ENCODE measurements at regions not wholly inside any gene's neighbourhood (a gene's known extent, or its start where the extent isn't known, plus 50 kb on each side); places are given as distances from the start of the nearest gene placed in this dataset.
A peak's percentile ranks its signal among the peaks of the same experiment; 100 is the strongest.

DNA sequence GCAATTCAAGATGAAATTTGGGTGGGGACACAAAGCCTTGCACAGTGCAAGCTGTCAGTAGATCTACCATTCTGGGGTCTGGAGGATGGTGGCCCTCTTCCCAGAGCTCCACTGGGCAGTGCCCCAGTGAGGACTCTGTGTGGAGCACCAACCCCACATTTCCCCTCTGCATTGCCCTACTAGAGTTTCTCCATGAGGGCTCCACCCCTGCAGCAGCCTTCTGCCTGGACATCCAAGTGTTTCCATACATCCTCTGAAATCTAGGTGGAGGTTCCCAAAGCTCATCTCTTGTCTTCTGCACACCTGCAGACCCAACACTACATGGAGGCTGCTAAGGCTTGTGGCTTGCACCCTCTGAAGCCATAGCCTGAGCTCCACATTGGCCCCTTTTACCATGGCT is 402.3 kb downstream of the RAB28 start:
- H3K4me1 ChIP-seq = no peaks in the 10 kb centered on the region
- TF ChIP-seq POLR2A (IDR thresholded peaks at IDR 0.05) (no peak), EP300 (IDR thresholded peaks at IDR 0.05) (no peak)
- TF ChIP-seq, protein P1, sequence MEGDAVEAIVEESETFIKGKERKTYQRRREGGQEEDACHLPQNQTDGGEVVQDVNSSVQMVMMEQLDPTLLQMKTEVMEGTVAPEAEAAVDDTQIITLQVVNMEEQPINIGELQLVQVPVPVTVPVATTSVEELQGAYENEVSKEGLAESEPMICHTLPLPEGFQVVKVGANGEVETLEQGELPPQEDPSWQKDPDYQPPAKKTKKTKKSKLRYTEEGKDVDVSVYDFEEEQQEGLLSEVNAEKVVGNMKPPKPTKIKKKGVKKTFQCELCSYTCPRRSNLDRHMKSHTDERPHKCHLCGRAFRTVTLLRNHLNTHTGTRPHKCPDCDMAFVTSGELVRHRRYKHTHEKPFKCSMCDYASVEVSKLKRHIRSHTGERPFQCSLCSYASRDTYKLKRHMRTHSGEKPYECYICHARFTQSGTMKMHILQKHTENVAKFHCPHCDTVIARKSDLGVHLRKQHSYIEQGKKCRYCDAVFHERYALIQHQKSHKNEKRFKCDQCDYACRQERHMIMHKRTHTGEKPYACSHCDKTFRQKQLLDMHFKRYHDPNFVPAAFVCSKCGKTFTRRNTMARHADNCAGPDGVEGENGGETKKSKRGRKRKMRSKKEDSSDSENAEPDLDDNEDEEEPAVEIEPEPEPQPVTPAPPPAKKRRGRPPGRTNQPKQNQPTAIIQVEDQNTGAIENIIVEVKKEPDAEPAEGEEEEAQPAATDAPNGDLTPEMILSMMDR (IDR thresholded peaks at IDR 0.05) = no peak
- H3K27ac ChIP-seq = no peak overlapping the region
- no peaks in the 10 kb centered on the region for H3K27me3 ChIP-seq
- H3K36me3 ChIP-seq = no peaks in the 10 kb centered on the region
- no peak for DNase-seq (ENCODE audit: low spot score in 2 of 2)
- peaks cover 0 to 11% (median 0%) of the 10 kb centered on the region in 4 donors for H3K9me3 ChIP-seq
- H3K4me3 ChIP-seq = no peak overlapping the region

DNA sequence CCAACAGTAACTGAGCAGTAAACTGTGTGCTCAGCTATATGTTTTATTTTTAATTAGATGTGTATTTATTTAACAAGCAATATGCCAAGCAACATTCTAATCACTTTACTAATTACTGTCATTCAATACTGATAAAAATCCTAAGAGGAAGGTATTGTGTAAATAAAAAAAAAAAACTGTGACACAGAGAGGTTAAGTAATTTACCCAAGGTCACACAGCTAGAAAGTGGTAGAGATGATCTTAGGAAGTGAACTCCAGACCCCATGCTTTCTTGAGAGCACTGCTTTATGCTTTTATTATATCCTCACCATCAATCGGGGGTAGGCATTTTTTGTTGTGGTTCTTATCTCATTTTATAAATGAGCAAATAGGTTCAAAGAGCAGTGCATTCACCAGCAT is 417.1 kb downstream of the RAB28 start:
- 90 to 94% methylated on average over 1 of the region's 1 CpG for whole genome bisulfite sequencing, 2 donors
- Histone ChIP-seq H3K27me3 (no peaks in the 10 kb centered on the region), H3K4me3 (no peak overlapping the region), H3K9me3 (peaks cover 0 to 6% (median 0%) of the 10 kb centered on the region in 4 donors), H3K4me1 (no peaks in the 10 kb centered on the region), H3K27ac (no peak overlapping the region), H3K36me3 (no peaks in the 10 kb centered on the region)
- no peak for TF ChIP-seq POLR2A (IDR thresholded peaks at IDR 0.05)
- TF ChIP-seq, protein P1 (IDR thresholded peaks at IDR 0.05) = no peak
- no peak for TF ChIP-seq EP300 (IDR thresholded peaks at IDR 0.05)
- no peak for DNase-seq (ENCODE audit: low spot score in 2 of 2)

DNA sequence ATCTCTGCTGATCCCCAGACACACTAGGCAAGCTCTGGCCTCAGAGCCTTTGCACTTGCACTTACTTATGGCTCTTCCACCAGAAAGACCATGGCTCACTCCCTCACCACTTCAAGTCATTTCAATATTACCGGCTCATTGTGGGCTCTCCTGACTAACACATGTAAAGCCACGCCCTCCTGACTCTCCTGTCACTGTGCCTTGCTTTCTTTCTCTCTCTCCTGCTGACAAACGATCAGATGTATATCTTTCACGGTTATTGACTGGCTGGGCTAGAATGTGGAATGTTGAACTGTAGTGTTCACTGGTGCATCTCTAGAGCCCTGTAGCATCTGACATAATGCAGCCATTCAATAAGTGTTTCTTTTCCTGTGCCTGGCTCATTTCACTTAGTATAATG is 425.1 kb downstream of the RAB28 start:
- TF ChIP-seq POLR2A (IDR thresholded peaks at IDR 0.05) (no peak), EP300 (IDR thresholded peaks at IDR 0.05) (no peak)
- TF ChIP-seq, protein P1 (IDR thresholded peaks at IDR 0.05) = no peak
- Histone ChIP-seq H3K27me3 (no peaks in the 10 kb centered on the region), H3K4me3 (no peak overlapping the region), H3K27ac (no peak overlapping the region), H3K9me3 (no peaks in the 10 kb centered on the region), H3K36me3 (no peaks in the 10 kb centered on the region), H3K4me1 (peaks cover 0 to 10% (median 0%) of the 10 kb centered on the region in 4 donors)
- WGBS, 2 donors = 53 to 57% methylated on average over 4 of the region's 4 CpGs
- DNase-seq (ENCODE audit: low spot score in 2 of 2) = no peak

DNA sequence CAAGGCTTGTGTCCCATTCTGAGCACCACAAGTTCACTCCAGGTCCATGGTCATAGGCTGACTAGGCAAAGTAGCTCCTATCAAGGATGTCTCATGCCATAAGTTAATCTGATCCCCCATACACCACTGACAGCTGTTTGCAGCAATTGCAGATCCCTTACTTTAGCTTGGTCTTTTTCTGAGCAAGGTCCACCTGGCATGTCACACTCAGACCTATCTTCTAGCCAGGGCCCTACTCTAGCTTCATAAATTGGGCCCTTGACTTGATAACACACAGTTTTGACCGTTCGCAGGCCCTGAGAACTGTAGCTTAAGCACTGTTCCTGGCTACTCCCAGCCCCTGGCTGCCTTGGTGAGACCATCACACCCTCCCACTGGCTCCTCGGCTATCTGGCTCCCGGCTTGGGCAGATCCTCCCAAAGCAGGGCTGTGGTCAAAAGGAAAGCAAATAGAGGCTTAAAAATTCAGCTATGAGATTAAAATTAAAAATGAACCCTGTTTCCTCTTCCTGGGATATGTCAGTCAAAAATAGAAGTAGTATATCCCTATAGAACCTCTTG is 427.4 kb downstream of the RAB28 start:
- Histone ChIP-seq H3K27ac (peak overlapping the region in 2 of 4 donors; percentile 64 to 66), H3K9me3 (no peaks in the 10 kb centered on the region), H3K4me1 (peaks cover 0 to 10% (median 0%) of the 10 kb centered on the region in 4 donors), H3K4me3 (no peak overlapping the region), H3K27me3 (no peaks in the 10 kb centered on the region), H3K36me3 (no peaks in the 10 kb centered on the region)
- DNase-seq (ENCODE audit: low spot score in 2 of 2) = no peak
- WGBS, 2 donors = 40 to 55% methylated on average over 4 of the region's 4 CpGs
- TF ChIP-seq POLR2A (IDR thresholded peaks at IDR 0.05) = no peak
- TF ChIP-seq EP300 (IDR thresholded peaks at IDR 0.05) = no peak
- TF ChIP-seq, protein P1 (IDR thresholded peaks at IDR 0.05) = no peak

DNA sequence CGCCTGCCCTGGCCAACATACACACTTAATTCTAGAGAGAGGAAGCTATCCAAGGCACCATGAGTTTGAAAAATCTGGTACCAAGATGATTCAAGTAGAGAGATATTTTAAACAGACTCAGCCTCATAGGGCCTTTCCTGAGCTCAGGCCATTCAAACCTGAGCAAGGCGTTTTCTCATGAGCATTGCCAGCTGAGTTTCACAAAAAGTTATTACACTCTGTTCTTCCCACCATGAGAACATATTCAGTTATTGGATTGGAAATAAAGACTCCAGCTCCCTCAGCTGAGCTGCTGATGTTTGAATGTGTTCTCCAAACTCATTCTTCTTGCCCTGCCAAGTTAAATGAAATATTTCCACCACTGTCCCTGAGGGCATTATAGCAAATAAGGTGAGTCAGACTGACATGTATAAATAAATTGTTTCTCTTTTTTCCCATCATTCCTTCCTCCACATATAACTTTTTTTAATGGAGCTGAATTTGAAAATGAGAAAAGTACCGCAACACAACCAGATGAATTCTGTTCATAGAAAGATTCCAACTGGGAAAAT is 429.6 kb downstream of the RAB28 start:
- H3K9me3 ChIP-seq = peaks cover 0 to 3% (median 0%) of the 10 kb centered on the region in 4 donors
- H3K27me3 ChIP-seq = no peaks in the 10 kb centered on the region
- peak in 1 of 2 donors; percentile 11 for DNase-seq (ENCODE audit: low spot score in 2 of 2)
- TF ChIP-seq, protein P1 (IDR thresholded peaks at IDR 0.05) = no peak
- TF ChIP-seq EP300 (IDR thresholded peaks at IDR 0.05) = peak in 1 of 2 donors; percentile 18
- no peak overlapping the region for H3K4me3 ChIP-seq
- no peak overlapping the region for H3K27ac ChIP-seq
- H3K36me3 ChIP-seq = no peaks in the 10 kb centered on the region
- 82 to 90% methylated on average over 3 of the region's 3 CpGs for WGBS, 2 donors
- peaks cover 0 to 10% (median 0%) of the 10 kb centered on the region in 4 donors for H3K4me1 ChIP-seq

All from tibial nerve (tissue), 4 donors.